ENCODE measurements at regions not wholly inside any gene's neighbourhood (a gene's known extent, or its start where the extent isn't known, plus 50 kb on each side); places are given as distances from the start of the nearest gene placed in this dataset.

GRCh38 chr6:43838276-43839036, 68.4 kb downstream of the VEGFA start:
- Histone ChIP-seq H3K36me3 (ENCODE audit: control insufficient read depth in 1 of 2, insufficient read depth in 2 of 2, low read length in 2 of 2) (no peaks in the 10 kb centered on the region), H3K9me3 (ENCODE audit: control insufficient read depth in 1 of 2, low read length in 2 of 2) (no peaks in the 10 kb centered on the region), H3K27me3 (ENCODE audit: low read depth, low read length) (no peaks in the 10 kb centered on the region), H3K4me1 (ENCODE audit: control insufficient read depth in 1 of 2, insufficient read depth in 2 of 2, low read length in 2 of 2) (peaks cover 0 to 3% of the 10 kb centered on the region in 2 donors), H3K4me3 (ENCODE audit: low read depth in 1 of 2, low read length in 2 of 2) (no peak overlapping the region), H3K27ac (ENCODE audit: low read length) (no peak overlapping the region)

- Histone ChIP-seq H3K9me3 (ENCODE audit: control insufficient read depth in 1 of 2, low read length in 2 of 2) (no peaks in the 10 kb centered on the region), H3K27ac (ENCODE audit: low read length) (no peak overlapping the region), H3K4me1 (ENCODE audit: control insufficient read depth in 1 of 2, insufficient read depth in 2 of 2, low read length in 2 of 2) (peaks cover 0 to 3% of the 10 kb centered on the region in 2 donors), H3K4me3 (ENCODE audit: low read depth in 1 of 2, low read length in 2 of 2) (no peak overlapping the region), H3K36me3 (ENCODE audit: control insufficient read depth in 1 of 2, insufficient read depth in 2 of 2, low read length in 2 of 2) (no peaks in the 10 kb centered on the region), H3K27me3 (ENCODE audit: low read depth, low read length) (no peaks in the 10 kb centered on the region)
Measured at GRCh38 chr6:43837507-43837906, 67.5 kb downstream of the VEGFA start.

DNA sequence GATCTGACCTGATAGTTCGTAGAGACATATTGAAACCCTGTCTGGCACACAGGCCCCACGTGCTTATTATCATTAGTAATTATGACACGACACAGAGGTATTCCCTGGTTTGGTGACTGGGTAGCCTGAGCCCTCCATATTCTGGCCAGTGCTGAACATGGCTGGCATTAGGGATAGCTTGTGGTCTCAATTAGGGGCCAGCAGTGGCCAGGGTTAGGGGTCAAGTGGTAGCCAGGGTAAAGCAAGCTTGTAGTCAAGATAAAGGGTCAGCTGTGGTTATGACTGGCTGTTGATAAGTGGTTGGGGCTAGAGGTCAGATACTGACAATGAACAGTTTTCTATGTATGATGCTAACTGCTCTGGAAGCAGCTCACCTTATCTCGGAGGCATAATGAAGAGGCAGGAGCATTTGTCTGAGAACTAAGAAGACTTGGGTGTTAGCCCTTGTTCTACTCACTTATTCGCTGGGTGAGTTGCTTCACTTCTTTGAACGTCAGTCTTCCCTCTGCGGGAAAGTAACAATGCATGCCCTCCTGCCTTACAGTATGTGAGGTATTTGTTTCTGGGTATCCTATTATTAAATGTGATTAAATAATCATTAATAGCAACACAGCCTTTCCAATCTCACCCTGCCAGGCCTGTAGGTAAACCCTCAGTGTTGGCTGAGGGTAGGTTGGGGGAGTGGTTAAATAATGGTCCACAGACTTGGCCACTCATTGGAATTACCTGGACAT, 66.7 kb downstream of the VEGFA start:
- no peak overlapping the region for H3K4me3 ChIP-seq (ENCODE audit: low read depth in 1 of 2, low read length in 2 of 2)
- no peak overlapping the region for H3K27ac ChIP-seq (ENCODE audit: low read length)
- no peaks in the 10 kb centered on the region for H3K36me3 ChIP-seq (ENCODE audit: control insufficient read depth in 1 of 2, insufficient read depth in 2 of 2, low read length in 2 of 2)
- peaks cover 0 to 3% of the 10 kb centered on the region in 2 donors for H3K4me1 ChIP-seq (ENCODE audit: control insufficient read depth in 1 of 2, insufficient read depth in 2 of 2, low read length in 2 of 2)
- no peaks in the 10 kb centered on the region for H3K9me3 ChIP-seq (ENCODE audit: control insufficient read depth in 1 of 2, low read length in 2 of 2)
- no peaks in the 10 kb centered on the region for H3K27me3 ChIP-seq (ENCODE audit: low read depth, low read length)

All from muscle layer of duodenum (tissue), 2 donors.